ENCODE measurements at regions not wholly inside any gene's neighbourhood (a gene's known extent, or its start where the extent isn't known, plus 50 kb on each side); places are given as distances from the start of the nearest gene placed in this dataset.

GRCh38 chr1:62995173-62995572, 211.2 kb downstream of the ATG4C start:
- TF ChIP-seq CTCF (conservative IDR thresholded peaks at IDR 0.05; ENCODE audit: low read length) = no peak
- no peak for TF ChIP-seq EZH2phosphoT487 (IDR thresholded peaks at IDR 0.05; ENCODE audit: borderline replicate concordance)
